ENCODE measurements at regions not wholly inside any gene's neighbourhood (a gene's known extent, or its start where the extent isn't known, plus 50 kb on each side); places are given as distances from the start of the nearest gene placed in this dataset.
"Not testable (repeated sequence)": the region's sequence is repeated elsewhere in the genome, so short reads cannot be mapped to it uniquely, and the experiment has no call there.

GRCh38 chr4:38420254-38420653, 243.7 kb upstream of the KLF3 start:
- TF ChIP-seq CTCF (conservative IDR thresholded peaks at IDR 0.05 in 1 of 2, IDR thresholded peaks at IDR 0.05 in 1 of 2; ENCODE audit: extremely low read depth in 1 of 2, insufficient read depth in 1 of 2, low read depth in 1 of 2, low read length in 2 of 2); EZH2 (IDR thresholded peaks at IDR 0.05; ENCODE audit: borderline replicate concordance, low read length): not testable (repeated sequence)
